NCI-H524 treated with DMSO at 0.1 percent for 48 hours (cell line): ENCODE measurements at regions not wholly inside any gene's neighbourhood (a gene's known extent, or its start where the extent isn't known, plus 50 kb on each side); places are given as distances from the start of the nearest gene placed in this dataset.

Experiments
- DNase-seq: peaks from one replicate; lab custom pipeline; 2025; lab: John Stamatoyannopoulos, UW

DNA sequence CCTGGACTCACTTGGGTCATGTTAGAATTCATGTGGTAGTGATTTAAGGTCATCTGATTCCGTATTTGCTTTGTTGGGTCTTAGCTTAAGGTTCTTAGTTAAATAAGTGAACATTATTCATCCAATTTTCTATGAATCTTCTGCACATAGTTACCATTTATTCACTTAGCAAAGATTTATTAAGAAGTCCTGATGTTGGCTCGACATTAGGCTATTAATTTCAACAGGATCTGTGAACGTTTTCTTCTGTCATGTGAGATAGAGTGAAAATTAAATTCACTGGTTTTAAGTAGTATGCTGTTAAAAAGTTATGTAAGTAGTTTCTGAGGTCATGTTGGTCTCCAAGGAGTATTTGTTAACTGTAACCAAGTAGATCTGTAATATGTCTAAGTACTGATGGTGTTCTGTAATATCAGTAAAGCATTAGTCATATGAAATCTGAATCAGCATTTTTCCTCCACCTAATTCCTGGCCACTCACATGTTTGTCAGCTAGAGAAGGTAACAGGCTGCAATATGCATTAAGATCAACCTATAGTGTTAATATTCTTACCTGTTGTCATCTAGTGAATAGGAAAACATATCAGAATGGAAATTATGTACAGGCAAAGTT, 155.6 kb downstream of the PCDH7 start:
- no peak for DNase-seq

DNA sequence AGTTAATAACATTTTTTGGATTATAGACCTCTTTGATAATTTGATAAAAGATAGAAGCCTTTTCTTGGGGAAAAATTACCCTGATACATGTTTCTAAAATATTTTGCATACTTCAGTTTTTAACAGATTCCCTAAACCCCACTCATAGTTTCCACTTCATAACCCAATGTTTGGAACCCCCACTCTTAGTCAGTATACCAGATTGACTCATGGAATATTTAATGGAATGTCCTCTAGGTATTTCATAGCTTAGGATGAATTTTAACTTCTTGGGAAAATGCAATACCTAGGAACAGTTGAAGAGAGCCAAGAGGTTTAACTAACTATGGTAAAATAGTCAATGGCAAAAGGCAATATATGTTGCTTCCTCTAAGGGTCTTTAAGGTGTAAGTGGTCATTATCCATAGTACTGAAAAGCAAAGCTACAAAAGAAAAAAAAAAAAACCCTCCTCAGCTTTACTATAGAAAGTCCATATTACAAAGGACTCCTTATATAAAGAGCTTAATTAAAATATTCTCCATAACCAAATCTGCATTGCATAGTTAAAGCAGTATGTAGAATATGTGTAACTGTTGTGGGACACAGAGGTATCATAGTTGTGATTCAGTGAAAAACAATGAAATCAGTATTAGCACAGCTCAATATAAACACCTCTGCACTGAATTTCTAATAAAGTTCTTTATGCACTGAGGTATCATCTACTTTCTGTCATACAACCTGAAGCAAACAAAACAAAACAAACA, 159.9 kb downstream of the PCDH7 start:
- no peak for DNase-seq

DNA sequence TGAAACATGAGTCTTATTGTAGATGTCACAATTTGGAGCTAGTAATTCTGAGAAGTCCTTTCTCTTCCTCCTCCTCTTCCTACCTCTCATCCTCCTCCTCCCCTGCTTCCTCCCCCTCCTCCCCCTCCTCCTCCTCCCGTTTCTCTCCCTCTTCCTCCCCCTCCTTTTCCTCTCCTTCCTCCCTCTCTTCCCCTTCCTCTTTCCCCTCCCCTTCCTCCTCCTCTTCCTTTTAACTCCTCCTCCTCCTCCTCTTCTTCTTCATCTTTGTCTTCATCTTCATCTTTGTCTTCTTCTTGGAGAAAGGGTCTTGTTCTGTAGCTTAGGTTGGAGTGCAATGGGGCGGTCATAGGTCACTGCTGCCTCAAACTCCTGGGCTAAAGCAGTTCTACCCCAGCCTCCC, 161.8 kb downstream of the PCDH7 start:
- no peak for DNase-seq

DNA sequence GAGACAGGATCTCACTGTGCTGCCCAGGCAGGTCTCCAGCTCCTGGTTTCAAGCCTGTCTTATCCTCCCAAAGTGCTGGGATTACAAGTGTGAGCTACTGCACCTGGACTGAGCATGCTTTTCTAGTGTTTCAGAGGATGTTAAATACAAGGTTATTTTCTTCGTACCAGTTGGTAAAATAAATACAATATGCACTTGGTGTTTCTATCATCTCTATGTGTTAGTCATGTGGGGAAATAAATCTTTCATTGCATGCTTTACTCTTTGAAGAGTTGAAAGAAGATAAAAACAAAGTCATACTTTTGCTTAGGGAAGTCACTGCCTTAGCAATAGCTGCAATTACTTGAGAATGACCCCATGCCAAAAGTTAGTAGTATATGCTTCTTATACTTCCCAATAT, 162.3 kb downstream of the PCDH7 start:
- no peak for DNase-seq

DNA sequence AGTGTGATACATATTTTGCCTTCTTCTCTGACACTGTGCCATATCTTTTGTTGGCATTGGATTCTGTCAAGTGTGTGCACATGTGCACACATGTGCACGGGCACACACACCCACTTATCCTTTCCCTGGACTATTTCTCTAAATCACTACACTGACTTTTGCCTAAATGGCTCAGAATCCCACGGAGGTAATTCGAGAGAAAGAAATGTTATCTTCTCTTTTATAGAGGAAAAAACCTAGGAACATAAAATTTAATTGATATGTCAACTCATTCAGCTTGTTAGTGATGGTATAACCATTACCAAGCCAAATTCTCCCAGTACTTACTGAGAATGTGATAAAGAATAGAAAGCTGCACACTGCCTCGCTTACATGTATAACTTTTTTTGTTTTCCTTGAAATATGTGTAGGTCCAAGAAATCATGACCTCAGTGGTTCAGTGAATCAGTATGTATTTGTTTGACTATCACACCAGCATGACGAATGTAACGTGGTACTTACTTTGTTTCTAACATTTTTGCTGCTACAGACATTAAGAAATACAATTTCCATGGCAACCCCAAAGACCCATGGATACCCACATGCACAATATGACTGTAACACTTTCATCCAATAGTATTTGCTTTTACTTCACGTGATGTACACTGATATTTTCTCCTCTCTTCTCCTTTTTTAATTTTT, 163.0 kb downstream of the PCDH7 start:
- DNase-seq = no peak

DNA sequence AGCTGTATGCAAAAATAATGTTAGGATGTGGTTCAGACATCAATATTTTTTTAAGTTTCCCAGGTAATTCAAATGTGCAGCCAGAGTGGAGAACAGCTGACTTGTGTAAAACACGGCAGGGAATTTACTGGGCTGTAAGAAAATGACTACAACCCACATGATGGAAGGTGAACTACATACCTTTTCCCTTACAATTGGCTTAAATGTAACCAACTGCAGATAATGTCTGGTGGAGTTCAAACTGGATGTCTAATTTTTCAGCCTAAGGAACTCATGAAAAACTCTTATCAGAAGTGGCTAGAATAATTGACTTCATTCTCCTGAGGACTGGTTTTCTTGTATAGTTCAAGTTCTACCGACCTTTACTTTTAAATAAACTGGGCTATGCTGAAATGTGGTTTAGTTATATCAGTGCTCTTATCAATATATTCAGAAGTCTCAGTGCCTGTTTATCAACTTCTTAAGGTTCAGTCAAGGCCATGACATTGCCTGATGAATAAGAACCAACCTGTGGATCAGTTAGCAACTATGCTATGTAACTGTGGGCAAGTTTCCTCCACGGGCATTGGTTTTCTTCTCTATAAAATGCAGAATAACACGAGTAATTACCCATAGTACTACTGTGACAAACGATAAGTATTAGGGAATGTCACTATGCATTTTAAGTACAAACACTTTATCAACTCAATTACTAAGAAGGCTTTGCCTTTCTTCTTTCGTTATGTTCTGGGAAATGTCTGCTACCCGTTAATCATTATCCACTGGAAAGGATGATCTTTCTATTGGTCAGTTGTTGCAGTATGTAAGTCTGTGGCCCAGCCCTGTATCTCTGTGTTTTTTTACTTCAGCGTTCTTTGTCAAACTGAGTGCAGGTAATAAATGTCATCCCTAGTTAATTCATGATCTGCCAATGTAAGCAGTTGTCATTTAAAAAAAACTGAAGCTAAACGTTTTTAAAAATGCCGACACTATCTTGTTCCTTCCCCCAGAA, 181.6 kb downstream of the PCDH7 start:
- no peak for DNase-seq

DNA sequence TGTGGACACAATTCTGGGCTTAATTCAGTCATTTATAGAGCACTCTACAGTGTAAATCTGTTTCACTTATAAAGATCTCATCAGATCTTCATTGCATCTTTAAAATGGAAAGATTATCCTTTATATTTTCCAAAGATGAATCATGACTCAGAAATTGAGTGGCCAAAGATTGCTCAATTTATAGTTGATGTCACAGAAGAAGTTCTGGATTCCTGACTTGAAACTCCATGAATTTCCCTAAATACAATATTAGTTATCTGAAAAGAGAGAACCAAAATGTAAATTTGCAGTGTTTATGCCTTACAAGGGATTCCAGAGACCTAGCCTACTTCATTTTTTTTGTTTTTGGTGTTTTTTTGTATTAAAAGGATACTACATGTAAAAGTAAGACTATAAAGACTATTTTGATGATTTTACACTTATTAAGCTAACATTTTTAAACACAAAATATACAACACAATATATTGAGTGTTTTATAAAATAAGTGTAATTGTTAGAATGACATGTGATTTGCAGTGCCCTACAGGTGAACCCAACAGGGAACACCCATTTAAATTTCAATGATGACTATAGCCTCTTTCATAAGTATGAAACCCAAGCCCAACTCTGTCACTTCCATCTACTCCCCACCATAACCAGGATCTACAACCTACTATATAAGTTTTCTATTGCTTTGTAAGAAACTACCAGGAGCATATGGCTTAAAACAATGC, 183.5 kb downstream of the PCDH7 start:
- DNase-seq = no peak

DNA sequence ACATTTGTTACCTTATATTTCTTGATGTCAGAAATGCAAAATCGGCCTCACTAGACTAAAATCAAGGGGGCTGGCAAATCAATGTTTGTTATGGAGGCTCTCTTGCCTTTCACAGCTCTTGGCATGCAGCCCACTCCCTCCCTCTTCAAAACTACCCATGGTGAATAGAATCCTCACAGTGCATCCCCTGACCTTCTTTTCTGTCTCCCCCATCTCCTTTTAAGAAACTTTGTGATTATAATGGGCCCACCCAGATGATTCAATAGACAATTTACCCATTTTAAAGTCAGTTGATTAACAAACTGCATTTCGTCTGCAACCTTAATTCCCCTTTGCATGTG, 184.0 kb downstream of the PCDH7 start:
- no peak for DNase-seq

DNA sequence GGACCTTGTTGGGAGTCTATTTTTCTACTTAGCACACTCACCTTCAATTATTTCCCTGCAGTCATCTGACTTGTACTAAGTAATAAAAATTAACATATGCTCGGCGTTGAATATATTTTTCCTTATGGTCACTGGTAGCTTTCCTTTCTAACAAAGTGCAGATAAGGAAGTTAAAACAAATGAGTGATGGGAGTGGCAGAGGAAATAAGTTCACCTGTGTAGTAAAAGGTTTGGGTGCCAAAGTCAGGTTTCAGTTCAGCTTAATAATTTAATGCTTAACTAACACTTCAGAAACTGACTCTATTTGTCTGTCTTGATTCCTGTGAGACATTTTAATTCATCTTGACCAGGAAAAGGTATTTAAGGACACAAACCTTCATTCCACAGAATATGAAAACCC, 184.4 kb downstream of the PCDH7 start:
- DNase-seq = no peak

DNA sequence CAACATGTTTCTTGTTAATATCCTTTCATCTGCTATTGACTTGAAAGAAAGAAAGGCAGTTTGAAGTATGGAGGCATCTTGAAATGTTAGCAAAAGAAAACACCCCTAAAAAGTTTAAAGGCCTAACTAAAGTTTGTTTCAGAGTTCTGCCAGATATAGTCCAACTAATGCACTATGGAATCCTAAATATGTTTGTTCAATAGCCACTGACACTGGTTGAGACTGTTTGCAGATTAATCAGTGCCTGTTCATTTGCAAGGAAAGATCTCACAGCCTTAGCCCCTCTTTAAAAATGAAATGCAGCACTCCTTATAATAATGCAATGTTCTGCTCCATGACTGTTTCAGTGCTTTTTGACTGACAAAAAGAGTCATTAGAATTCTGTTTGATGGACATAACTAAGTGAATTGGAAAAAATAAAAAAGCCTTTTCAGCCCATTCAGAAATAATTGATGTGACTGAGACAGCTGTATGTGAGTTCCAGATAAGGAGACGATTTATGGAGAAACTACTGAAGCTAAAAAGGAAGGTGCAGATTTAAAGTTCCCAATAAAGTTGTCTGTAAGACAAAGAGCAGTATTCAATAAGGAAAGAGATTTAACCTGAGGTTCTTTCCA, 192.0 kb downstream of the PCDH7 start:
- no peak for DNase-seq

DNA sequence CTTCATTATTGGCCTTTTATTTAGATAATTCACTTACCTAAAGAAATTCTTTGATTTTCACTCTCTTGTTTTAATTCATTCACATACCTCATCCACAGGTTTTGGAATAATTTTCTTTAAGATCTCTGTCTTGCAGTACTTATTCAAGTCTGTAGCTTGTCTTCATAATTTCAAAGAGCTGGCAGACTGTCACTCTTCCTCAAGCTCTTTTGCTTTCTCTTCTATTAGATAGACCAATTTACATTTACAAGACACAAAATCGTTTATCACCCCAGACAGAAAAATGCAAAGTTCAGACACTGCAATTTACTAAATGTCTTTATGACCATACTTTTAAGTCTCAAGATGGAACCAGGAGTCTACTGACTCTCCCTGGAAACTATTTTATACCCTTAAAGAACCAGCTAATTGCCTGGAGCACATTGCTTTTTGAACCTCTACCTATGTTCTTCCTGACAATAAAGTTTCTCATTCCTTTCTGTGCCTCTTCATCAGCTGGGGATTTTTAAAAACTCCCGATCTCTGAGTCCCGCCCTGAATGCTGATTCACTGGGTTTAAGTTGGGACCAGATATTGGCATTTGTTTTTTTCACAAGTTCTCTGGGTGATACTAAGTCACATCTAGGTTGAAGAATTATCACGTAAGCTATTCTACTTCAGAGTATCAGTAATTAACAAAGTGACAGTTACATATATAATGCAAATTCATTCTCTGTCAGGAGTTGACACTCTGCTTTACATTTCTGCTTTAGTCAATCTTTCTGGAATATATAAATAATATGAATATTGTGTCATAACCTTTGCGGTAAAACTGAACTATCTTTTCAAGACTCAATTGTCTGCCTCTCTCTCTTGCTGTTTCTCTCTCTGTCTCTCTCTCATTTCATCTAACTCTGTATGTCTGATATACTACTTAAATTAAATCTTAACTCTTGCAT, 196.4 kb downstream of the PCDH7 start:
- no peak for DNase-seq

DNA sequence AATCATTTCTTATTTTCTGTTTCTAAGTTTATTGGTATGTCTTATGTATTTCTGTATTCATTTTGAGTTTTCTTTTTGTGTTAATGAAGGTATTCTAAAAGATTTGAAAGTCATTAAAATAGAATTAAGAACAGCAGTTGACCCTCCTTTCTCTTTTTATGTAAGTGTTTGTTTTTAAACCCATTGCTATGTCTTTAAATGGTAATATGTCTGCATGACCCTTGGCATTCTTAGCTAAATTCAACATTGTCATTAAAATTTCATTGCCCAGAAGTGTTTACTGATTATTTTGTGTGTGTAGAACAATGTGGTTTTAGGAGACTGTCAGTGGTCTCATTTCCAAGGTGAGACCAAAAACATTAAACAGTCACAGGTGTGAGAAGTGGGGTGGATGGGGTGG, 197.8 kb downstream of the PCDH7 start:
- DNase-seq = no peak

DNA sequence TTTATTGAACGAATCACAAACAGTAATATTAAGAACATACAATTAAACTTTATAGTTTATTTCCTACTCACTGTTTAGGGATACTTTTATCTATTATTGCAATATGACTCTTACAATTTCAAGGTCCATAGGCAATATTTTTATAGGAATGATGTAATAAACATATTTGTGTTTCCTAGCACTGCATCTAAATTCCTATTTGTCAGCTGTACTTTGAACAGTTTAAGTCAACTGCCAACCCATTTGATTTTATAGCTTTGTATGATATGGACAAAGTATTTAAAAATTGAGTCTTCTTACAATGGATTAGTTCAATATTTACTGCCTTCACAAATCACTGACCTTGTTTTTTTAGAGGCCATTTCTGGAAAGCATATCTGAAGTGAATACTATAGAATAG, 199.3 kb downstream of the PCDH7 start:
- DNase-seq = no peak

DNA sequence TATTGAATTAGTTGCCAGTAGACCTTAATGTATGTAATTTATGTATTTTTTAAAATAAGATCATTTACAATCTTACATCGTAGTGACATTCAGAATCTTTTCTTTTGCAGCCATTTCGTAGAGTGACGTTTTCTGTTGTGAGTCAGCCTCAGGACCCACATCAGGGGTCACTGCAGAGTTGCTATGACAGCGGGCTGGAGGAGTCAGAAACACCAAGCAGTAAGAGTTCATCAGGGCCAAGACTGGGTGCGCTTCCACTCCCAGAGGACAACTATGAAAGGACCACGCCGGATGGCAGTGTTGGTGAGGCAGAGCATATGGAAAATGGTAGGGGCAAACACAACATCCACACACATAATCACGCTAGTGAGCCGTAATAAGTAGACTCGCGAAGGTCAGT, 199.9 kb downstream of the PCDH7 start:
- no peak for DNase-seq

DNA sequence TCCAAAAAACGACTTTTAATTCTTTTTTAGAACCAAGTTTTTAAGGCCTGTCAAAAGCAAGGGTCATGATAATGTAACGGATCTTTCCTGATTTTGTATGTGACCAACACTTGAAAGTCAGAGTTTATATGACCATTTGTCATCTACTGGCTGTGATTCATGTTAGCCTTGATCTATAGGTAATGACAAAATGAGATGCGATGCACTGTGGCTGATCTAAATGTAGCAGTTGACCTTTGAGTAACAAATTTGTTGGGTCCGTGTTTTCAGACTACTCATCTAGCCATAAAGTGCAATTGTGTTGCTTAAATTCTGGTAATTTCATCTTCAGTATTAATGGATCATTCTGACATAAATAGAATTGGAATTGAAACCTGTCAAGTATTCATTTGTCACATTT, 202.5 kb downstream of the PCDH7 start:
- no peak for DNase-seq

DNA sequence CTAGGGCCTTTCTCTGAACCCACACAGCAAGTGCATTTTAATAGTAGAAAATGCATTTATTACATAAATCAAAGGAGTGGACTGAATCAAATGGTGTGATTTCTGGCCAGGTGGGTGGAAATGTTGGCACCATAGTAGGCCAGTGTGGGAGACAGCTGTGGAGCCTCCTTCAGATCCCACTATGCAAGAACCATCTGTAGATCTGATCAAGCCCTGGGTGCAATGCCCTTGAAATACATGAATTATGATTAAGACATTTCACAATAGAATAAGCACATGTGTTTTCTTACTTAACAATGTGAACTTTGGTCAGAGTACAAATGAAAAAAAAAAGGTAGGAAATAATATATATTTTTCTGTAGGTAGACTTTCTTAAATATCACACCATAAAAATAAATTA, 204.3 kb downstream of the PCDH7 start:
- DNase-seq = peak; percentile 26

DNA sequence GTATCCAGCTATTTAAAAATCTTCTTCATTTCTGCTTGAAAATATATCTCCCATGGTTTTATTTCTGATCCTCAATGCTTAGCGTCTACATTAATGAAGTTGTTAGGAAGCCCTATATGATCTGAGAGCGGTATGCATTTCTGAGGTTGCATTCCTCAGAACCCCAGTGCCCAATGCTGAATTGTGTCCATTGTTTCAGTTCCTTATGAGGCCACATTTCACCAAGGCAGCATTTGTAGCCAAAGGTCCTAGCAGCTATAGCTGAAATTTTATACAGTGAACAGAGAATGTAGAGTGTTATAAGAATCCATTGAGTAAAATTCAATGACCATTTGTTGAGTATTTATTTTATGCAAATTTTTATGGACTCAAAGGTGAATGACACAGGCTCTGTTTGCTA, 209.5 kb downstream of the PCDH7 start:
- no peak for DNase-seq

DNA sequence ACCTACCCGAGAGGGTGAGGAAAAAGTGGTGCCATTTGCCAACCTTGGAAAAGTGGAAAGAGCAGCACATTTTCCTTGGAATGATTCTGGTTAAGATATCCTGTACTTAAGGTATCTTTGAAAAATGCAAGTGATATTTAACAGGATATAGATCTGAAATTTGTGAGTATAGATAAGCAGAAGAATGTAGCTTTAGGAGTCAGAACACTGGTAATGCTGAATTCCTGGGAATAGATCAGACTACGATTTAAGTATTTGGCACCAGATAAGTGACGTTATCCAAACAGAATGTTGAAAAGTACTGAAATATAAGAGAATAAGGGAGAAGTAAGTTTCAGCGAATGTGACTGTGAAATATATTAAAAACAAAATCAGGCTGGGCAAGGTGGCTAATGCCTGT, 210.1 kb downstream of the PCDH7 start:
- DNase-seq = no peak

DNA sequence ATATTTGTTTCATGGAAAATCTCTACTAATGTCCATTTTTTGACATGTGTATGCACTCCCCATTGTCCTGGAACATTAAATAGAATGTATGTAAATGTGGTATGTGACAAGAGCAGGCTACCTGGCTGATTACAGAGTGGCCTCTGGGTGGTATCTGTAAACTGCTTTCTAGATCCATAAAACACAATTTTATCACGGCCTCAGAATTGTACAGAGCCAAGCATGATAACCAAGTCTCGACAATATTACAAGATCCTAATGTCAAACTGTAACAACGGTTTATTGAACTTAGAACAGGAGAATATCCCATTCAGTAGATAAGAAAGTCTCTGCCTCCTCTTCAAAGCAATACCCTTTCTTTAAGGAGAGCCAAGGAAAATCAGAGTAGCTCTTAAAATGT, 212.4 kb downstream of the PCDH7 start:
- no peak for DNase-seq

DNA sequence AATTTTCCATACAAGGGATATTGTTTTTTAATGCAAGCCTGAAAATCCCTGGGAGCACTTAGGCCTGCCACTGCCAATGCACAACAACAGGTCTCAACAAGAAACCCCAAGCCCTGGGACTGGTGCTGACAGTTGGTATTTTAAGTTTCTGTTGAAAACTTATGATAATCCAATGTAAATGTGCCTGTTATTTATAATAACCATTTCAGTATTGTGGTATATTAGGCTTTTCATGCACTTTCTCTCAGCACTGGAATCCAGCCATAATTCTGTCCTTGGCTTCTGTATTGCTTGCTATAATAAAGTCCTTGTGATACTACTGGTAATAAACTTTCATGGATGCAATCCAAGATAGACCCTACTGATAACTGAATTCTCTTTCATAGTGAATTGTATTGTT, 218.9 kb downstream of the PCDH7 start:
- DNase-seq = no peak
